HCT116 (cell line): ENCODE measurements at regions not wholly inside any gene's neighbourhood (a gene's known extent, or its start where the extent isn't known, plus 50 kb on each side); places are given as distances from the start of the nearest gene placed in this dataset.

ENCODE experiments used
- ATAC-seq: fragments of 200-7000 bp; cut with Tn5 transposase; 2 replicates; pipeline ENCODE4 v1.9.1; 2020; ENCODE audit warnings: mild to moderate bottlenecking, moderate library complexity
- BruUV-seq: library from RNA; stranded (reverse); fragments of 400-500 nt; replicated peaks from 2 replicates; lab custom pipeline; 2021; lab: Mats Ljungman, UMichigan
- CTCF ChIA-PET: fragments of 300-600 bp; sonication (Branson Sonifier 250); formaldehyde crosslinking; loops from one replicate; lab custom pipeline; 2021; ENCODE audit warnings: antibody characterized with exemption; lab: Charles Lee
- POLR2A ChIA-PET: fragments of 300-600, 350-600 bp; sonication (Branson Sonifier 250); formaldehyde crosslinking; loops from one replicate; lab custom pipeline; 2021; ENCODE audit warnings: antibody characterized with exemption; lab: Charles Lee
- RAD21 ChIA-PET, 2 experiments: fragments of 300-600 bp; sonication (Branson Sonifier 250); formaldehyde crosslinking; loops; one replicate each; lab custom pipeline; 2023; ENCODE audit warnings: low total read pairs in 2 of 2; ENCODE audit not compliant: uncharacterized antibody in 2 of 2, unreplicated experiment in 2 of 2, low non-redundant PET in 1 of 2; lab: Charles Lee
- DNase-seq: peaks from one replicate; pipeline ENCODE4 v3.0.0-alpha.2; 2010; ENCODE audit warnings: low read depth, low spot score
- H2AFZ ChIP-seq: fragments of 200-600 bp; shearing (Covaris generic), sonication (generic); 2 replicates; pipeline ENCODE4 v1.6.1; 2017; ENCODE audit warnings: low read depth, mixed run types, mixed read lengths, antibody characterized with exemption, low read length; ENCODE audit not compliant: poor library complexity, severe bottlenecking
- H3K27ac ChIP-seq: 2 replicates; pipeline ENCODE4 v1.5.1; 2012; ENCODE audit warnings: low read depth, low read length
- H3K27me3 ChIP-seq: fragments of 200-600 bp; sonication (generic); 2 replicates; pipeline ENCODE4 v1.6.1; 2016; ENCODE audit warnings: mixed run types, low read length, mixed read lengths; ENCODE audit not compliant: insufficient read depth
- H3K36me3 ChIP-seq, 2 experiments: fragments of 200-500 bp in 1 of 2; fragments of 200-600 bp in 1 of 2; sonication (Bioruptor generic) in 1 of 2; sonication (generic) in 1 of 2; 2 replicates each; pipeline versions ENCODE4 v1.5.1 to v1.6.1; 2014 to 2016; ENCODE audit warnings: low read length in 2 of 2, inconsistent platforms in 1 of 2, mixed read lengths in 1 of 2, mixed run types in 1 of 2; ENCODE audit not compliant: insufficient read depth in 2 of 2, control insufficient read depth in 1 of 2
- H3K4me1 ChIP-seq, 2 experiments: fragments of 200-600 bp in 1 of 2; sonication (generic) in 1 of 2; 2 replicates each; pipeline versions ENCODE4 v1.5.1 to v1.6.1; 2012 to 2017; ENCODE audit warnings: low read length in 2 of 2, inconsistent platforms in 1 of 2, mild to moderate bottlenecking in 1 of 2, mixed read lengths in 1 of 2, mixed run types in 1 of 2, moderate library complexity in 1 of 2; ENCODE audit not compliant: insufficient read depth in 2 of 2, control insufficient read depth in 1 of 2
- H3K4me2 ChIP-seq: fragments of 200-600 bp; sonication (generic); 2 replicates; pipeline ENCODE4 v1.6.1; 2017; ENCODE audit warnings: mixed run types, low read length, mixed read lengths
- H3K4me3 ChIP-seq, 2 experiments: fragments of 200-600 bp in 1 of 2; sonication (generic) in 1 of 2; replicated peaks in 1 of 2; 2 replicates each; pipeline ENCODE4 v1.5.1; 2011 to 2016; ENCODE audit warnings: low read length in 2 of 2, control low read depth in 1 of 2, low read depth in 1 of 2, mild to moderate bottlenecking in 1 of 2, mixed read lengths in 1 of 2, mixed run types in 1 of 2
- H3K79me2 ChIP-seq: fragments of 200-600 bp; sonication (generic); 2 replicates; pipeline ENCODE4 v1.6.1; 2017; ENCODE audit warnings: mild to moderate bottlenecking, mixed run types, low read length, moderate library complexity, mixed read lengths; ENCODE audit not compliant: insufficient read depth
- H3K9ac ChIP-seq: fragments of 200-600 bp; sonication (generic); 2 replicates; pipeline ENCODE4 v1.6.1; 2016; ENCODE audit warnings: low read length, mixed read lengths
- H3K9me2 ChIP-seq: fragments of 200-600 bp; sonication (generic), shearing (Covaris generic); 2 replicates; pipeline ENCODE4 v1.6.1; 2017; ENCODE audit warnings: mixed run types, mild to moderate bottlenecking, moderate library complexity; ENCODE audit not compliant: insufficient read depth
- H3K9me3 ChIP-seq, 2 experiments: fragments of 200-500 bp in 1 of 2; fragments of 200-600 bp in 1 of 2; sonication (Bioruptor generic) in 1 of 2; sonication (generic) in 1 of 2; 2 replicates each; pipeline ENCODE4 v1.6.1; 2014 to 2017; ENCODE audit warnings: low read length in 2 of 2, mixed read lengths in 2 of 2, inconsistent platforms in 1 of 2, low read depth in 1 of 2, mild to moderate bottlenecking in 1 of 2, mixed run types in 1 of 2, moderate library complexity in 1 of 2; ENCODE audit not compliant: control insufficient read depth in 1 of 2, insufficient read depth in 1 of 2
- H4K20me1 ChIP-seq: fragments of 200-600 bp; sonication (generic), shearing (Covaris generic); 2 replicates; pipeline ENCODE4 v1.6.1; 2017; ENCODE audit warnings: mixed run types, mild to moderate bottlenecking, moderate library complexity; ENCODE audit not compliant: insufficient read depth
- CEBPB ChIP-seq: IDR thresholded peaks from 2 replicates; pipeline ENCODE4 v1.6.1; 2012; ENCODE audit warnings: low read depth
- ELF1 ChIP-seq: IDR thresholded peaks from 2 replicates; pipeline ENCODE4 v1.6.1; 2012; ENCODE audit warnings: low read depth, borderline replicate concordance
- EZH2 ChIP-seq: fragments of 200-600 bp; sonication (generic); IDR thresholded peaks from 2 replicates; pipeline ENCODE4 v1.6.1; 2017; ENCODE audit warnings: antibody characterized with exemption, mixed run types
- EZH2phosphoT487 ChIP-seq: fragments of 200-600 bp; IDR thresholded peaks from 2 replicates; pipeline ENCODE4 v1.6.1; 2018; ENCODE audit warnings: antibody characterized with exemption, borderline replicate concordance
- FOSL1 ChIP-seq: IDR thresholded peaks from 2 replicates; pipeline ENCODE4 v1.6.1; 2012; ENCODE audit warnings: low read depth
- JUND ChIP-seq: IDR thresholded peaks from 2 replicates; pipeline ENCODE4 v1.6.1; 2012
- POLR2A ChIP-seq: IDR thresholded peaks from 2 replicates; pipeline ENCODE4 v1.7.0; 2011; ENCODE audit warnings: borderline replicate concordance; ENCODE audit not compliant: insufficient read depth, insufficient read length; ENCODE audit errors: extremely low read depth
- POLR2AphosphoS5 ChIP-seq: IDR thresholded peaks from 2 replicates; pipeline ENCODE4 v1.6.1; 2011; ENCODE audit warnings: mild to moderate bottlenecking, low read depth, low read length, moderate library complexity
- RAD21 ChIP-seq: IDR thresholded peaks from 2 replicates; pipeline ENCODE4 v1.6.1; 2012; ENCODE audit warnings: low read depth, mild to moderate bottlenecking
- SIN3A ChIP-seq: IDR thresholded peaks from 2 replicates; pipeline ENCODE4 v1.6.1; 2012; ENCODE audit warnings: low read depth
- SP1 ChIP-seq: IDR thresholded peaks from 2 replicates; pipeline ENCODE4 v1.6.1; 2012; ENCODE audit warnings: low read depth
- TCF7L2 ChIP-seq: IDR thresholded peaks from 2 replicates; pipeline ENCODE4 v1.7.0; 2011; ENCODE audit warnings: borderline replicate concordance, inconsistent platforms; ENCODE audit not compliant: insufficient read depth, insufficient read length; ENCODE audit errors: extremely low read depth
- ZBTB33 ChIP-seq: IDR thresholded peaks from 2 replicates; pipeline ENCODE4 v1.6.1; 2011; ENCODE audit warnings: mild to moderate bottlenecking, low read length, moderate library complexity; ENCODE audit not compliant: insufficient replicate concordance; ENCODE audit errors: extremely low read depth
- ZFX ChIP-seq: fragments of 450-650 bp; IDR thresholded peaks from 2 replicates; pipeline ENCODE4 v1.6.1; 2017
- intact Hi-C: fragments of 100-400 bp; cut with micrococcal nuclease; formaldehyde crosslinking; loops from 2 replicates; pipeline ENCODE4 v1.10.0; 2022
- TF ChIP-seq, protein P1 (sequence below), 3 experiments: fragments of 200-600 bp in 1 of 3; sonication (generic) in 1 of 3; IDR thresholded peaks in 2 of 3; conservative IDR thresholded peaks in 1 of 3; 2 replicates each; pipeline ENCODE4 v1.5.1; 2012 to 2017; ENCODE audit warnings: low read depth in 2 of 3, low read length in 2 of 3, antibody characterized with exemption in 1 of 3, borderline replicate concordance in 1 of 3, control low read depth in 1 of 3, mild to moderate bottlenecking in 1 of 3, mixed read lengths in 1 of 3, mixed run types in 1 of 3, moderate library complexity in 1 of 3; ENCODE audit not compliant: insufficient read depth in 1 of 3
- TF ChIP-seq, protein P2 (sequence below): IDR thresholded peaks from 2 replicates; pipeline ENCODE4 v1.6.1; 2012; ENCODE audit warnings: low read depth

GRCh38 chr1:73772941-73773340 is 425.0 kb downstream of the LRRIQ3 start:
- TF ChIP-seq FOSL1 (no peak), ZBTB33 (no peak), SP1 (no peak), ZFX (no peak), ELF1 (no peak), POLR2A (no peak), EZH2 (no peak), CEBPB (no peak), JUND (no peak), EZH2phosphoT487 (no peak), POLR2AphosphoS5 (no peak), SIN3A (no peak), RAD21 (no peak), TCF7L2 (no peak)
- TF ChIP-seq, protein P1, sequence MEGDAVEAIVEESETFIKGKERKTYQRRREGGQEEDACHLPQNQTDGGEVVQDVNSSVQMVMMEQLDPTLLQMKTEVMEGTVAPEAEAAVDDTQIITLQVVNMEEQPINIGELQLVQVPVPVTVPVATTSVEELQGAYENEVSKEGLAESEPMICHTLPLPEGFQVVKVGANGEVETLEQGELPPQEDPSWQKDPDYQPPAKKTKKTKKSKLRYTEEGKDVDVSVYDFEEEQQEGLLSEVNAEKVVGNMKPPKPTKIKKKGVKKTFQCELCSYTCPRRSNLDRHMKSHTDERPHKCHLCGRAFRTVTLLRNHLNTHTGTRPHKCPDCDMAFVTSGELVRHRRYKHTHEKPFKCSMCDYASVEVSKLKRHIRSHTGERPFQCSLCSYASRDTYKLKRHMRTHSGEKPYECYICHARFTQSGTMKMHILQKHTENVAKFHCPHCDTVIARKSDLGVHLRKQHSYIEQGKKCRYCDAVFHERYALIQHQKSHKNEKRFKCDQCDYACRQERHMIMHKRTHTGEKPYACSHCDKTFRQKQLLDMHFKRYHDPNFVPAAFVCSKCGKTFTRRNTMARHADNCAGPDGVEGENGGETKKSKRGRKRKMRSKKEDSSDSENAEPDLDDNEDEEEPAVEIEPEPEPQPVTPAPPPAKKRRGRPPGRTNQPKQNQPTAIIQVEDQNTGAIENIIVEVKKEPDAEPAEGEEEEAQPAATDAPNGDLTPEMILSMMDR (IDR thresholded peaks at IDR 0.05 in 2 of 3, conservative IDR thresholded peaks at IDR 0.05 in 1 of 3; ENCODE audit: borderline replicate concordance in 1 of 3, insufficient read depth in 1 of 3, low read depth in 2 of 3, low read length in 2 of 3), result no peak
- TF ChIP-seq, protein P2, sequence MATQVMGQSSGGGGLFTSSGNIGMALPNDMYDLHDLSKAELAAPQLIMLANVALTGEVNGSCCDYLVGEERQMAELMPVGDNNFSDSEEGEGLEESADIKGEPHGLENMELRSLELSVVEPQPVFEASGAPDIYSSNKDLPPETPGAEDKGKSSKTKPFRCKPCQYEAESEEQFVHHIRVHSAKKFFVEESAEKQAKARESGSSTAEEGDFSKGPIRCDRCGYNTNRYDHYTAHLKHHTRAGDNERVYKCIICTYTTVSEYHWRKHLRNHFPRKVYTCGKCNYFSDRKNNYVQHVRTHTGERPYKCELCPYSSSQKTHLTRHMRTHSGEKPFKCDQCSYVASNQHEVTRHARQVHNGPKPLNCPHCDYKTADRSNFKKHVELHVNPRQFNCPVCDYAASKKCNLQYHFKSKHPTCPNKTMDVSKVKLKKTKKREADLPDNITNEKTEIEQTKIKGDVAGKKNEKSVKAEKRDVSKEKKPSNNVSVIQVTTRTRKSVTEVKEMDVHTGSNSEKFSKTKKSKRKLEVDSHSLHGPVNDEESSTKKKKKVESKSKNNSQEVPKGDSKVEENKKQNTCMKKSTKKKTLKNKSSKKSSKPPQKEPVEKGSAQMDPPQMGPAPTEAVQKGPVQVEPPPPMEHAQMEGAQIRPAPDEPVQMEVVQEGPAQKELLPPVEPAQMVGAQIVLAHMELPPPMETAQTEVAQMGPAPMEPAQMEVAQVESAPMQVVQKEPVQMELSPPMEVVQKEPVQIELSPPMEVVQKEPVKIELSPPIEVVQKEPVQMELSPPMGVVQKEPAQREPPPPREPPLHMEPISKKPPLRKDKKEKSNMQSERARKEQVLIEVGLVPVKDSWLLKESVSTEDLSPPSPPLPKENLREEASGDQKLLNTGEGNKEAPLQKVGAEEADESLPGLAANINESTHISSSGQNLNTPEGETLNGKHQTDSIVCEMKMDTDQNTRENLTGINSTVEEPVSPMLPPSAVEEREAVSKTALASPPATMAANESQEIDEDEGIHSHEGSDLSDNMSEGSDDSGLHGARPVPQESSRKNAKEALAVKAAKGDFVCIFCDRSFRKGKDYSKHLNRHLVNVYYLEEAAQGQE, result no peak
- Histone ChIP-seq H3K4me1 (no peaks in the 10 kb centered on the region), H3K9me2 (no peaks in the 10 kb centered on the region), H3K9ac (no peak overlapping the region), H2AFZ (no peak overlapping the region), H3K79me2 (no peaks in the 10 kb centered on the region), H3K4me3 (no peak overlapping the region), H3K9me3 (peaks cover 0 to 12% of the 10 kb centered on the region in 2 experiments; a peak in 1 of 4 replicates), H3K27ac (no peak overlapping the region), H3K4me2 (no peak overlapping the region), H3K36me3 (no peaks in the 10 kb centered on the region), H4K20me1 (no peaks in the 10 kb centered on the region), H3K27me3 (no peaks in the 10 kb centered on the region)
- ChIA-PET CTCF (no interaction called here), POLR2A (no interaction called here), RAD21 (no interaction called here)
- ATAC-seq (no peak), DNase-seq (no peak)
- intact Hi-C loops, result no loop called here
- no TSS peak for BruUV-seq
